ENCODE measurements at regions not wholly inside any gene's neighbourhood (a gene's known extent, or its start where the extent isn't known, plus 50 kb on each side); places are given as distances from the start of the nearest gene placed in this dataset.

DNA sequence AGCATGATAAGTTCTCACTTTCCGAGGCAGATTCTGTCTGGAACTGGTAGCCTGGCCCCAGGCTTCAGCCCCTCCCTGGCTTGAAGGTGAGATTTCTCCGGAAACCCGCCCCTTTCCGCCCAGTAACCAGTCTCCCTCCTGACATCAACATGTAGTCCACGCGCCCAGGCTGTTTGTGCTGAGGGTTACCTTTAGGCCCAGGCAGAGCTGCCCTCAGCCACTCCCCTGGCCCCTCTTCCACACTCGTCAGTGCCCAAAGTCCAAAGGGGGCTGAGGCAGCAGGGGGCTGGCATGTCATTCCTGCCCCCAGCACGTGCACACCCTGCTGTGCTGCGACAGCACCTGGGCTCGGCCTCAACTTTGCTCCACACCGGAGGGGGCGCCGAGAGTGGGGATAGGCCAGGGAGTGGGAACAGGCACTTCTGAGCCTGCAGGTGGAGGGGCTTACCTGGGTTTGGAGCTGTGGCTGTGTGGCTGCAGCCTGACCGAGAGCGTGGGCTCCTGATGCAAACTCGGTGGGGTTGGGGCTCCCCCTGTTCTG lies 69.5 kb upstream of the ANK2 start:
- in situ Hi-C loops (cut with MboI; ENCODE audit: low sequenced_read_pairs): no loop called here

- in situ Hi-C loops (cut with MboI; ENCODE audit: low sequenced_read_pairs): no loop called here
These were observed 66.8 kb upstream of the ANK2 start for GRCh38 chr4:112982680-112983079.

- in situ Hi-C loops (cut with MboI; ENCODE audit: low sequenced_read_pairs): no loop called here
These were observed 54.6 kb upstream of the ANK2 start for GRCh38 chr4:112994732-112995464.

All from HL-60/S4 (cell line).